ENCODE measurements at regions not wholly inside any gene's neighbourhood (a gene's known extent, or its start where the extent isn't known, plus 50 kb on each side); places are given as distances from the start of the nearest gene placed in this dataset.
"Not testable (repeated sequence)": the region's sequence is repeated elsewhere in the genome, so short reads cannot be mapped to it uniquely, and the experiment has no call there.

GRCh38 chr3:156038869-156039268 lies 81.5 kb upstream of the KCNAB1 start:
- Mint-ChIP-seq H3K9me3 (ENCODE audit: unreplicated experiment) (peaks cover 5% of the 10 kb centered on the region), H3K4me3 (ENCODE audit: unreplicated experiment) (no peak overlapping the region), H3K27ac (ENCODE audit: unreplicated experiment) (no peak overlapping the region), H3K27me3 (ENCODE audit: unreplicated experiment) (peaks cover 4% of the 10 kb centered on the region), H3K4me1 (ENCODE audit: low read depth, unreplicated experiment) (no peaks in the 10 kb centered on the region), H3K36me3 (ENCODE audit: unreplicated experiment) (no peaks in the 10 kb centered on the region)
- no peak for TF ChIP-seq CTCF (IDR thresholded peaks at IDR 0.05; ENCODE audit: partially characterized antibody, unreplicated experiment)
- DNase-seq = no peak

- no peak overlapping the region for H3K4me3 Mint-ChIP-seq (ENCODE audit: unreplicated experiment)
These were observed 80.3 kb upstream of the KCNAB1 start for GRCh38 chr3:156040041-156040440.

DNA sequence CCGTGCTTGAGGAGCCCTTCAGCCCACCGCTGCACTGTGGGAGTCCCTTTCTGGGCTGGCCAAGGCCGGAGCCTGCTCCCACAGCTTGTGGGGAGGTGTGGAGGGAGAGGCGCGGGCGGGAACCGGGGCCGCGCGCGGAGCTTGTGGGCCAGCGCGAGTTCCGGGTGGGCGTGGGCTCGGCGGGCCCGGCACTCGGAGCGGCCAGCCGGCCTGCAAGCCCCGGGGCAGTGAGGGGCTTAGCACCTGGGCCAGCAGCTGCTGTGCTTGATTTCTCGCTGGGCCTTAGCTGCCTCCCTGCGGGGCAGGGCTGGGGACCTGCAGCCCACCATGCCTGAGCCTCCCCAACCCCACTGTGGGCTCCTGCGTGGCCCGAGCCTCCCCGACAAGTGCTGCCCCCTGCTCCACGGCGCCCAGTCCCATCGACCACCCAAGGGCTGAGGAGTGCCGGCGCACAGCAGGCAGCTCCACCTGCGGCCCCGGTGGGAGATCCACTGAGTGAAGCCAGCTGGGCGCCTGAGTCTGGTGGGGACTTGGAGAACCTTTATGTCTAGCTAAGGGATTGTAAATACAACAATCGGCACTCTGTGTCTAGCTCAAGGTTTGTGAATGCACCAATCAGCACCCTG lies 79.0 kb upstream of the KCNAB1 start:
- not testable (repeated sequence) for H3K27me3 Mint-ChIP-seq (ENCODE audit: unreplicated experiment); H3K4me3 Mint-ChIP-seq (ENCODE audit: unreplicated experiment); H3K27ac Mint-ChIP-seq (ENCODE audit: unreplicated experiment); H3K36me3 Mint-ChIP-seq (ENCODE audit: unreplicated experiment); H3K4me1 Mint-ChIP-seq (ENCODE audit: low read depth, unreplicated experiment); DNase-seq; H3K9me3 Mint-ChIP-seq (ENCODE audit: unreplicated experiment)

More at GRCh38 chr3:156040041-156040440, 80.3 kb upstream of the KCNAB1 start:
- H3K36me3 Mint-ChIP-seq (ENCODE audit: unreplicated experiment) = no peaks in the 10 kb centered on the region
- no peaks in the 10 kb centered on the region for H3K4me1 Mint-ChIP-seq (ENCODE audit: low read depth, unreplicated experiment)
- TF ChIP-seq CTCF (IDR thresholded peaks at IDR 0.05; ENCODE audit: partially characterized antibody, unreplicated experiment) = no peak
- DNase-seq = no peak
- H3K27ac Mint-ChIP-seq (ENCODE audit: unreplicated experiment) = no peak overlapping the region
- H3K27me3 Mint-ChIP-seq (ENCODE audit: unreplicated experiment) = peaks cover 4% of the 10 kb centered on the region
- peaks cover 5% of the 10 kb centered on the region for H3K9me3 Mint-ChIP-seq (ENCODE audit: unreplicated experiment)

GRCh38 chr3:156041856-156042255 lies 78.5 kb upstream of the KCNAB1 start:
- not testable (repeated sequence) for DNase-seq; H3K27me3 Mint-ChIP-seq (ENCODE audit: unreplicated experiment); H3K4me1 Mint-ChIP-seq (ENCODE audit: low read depth, unreplicated experiment); H3K9me3 Mint-ChIP-seq (ENCODE audit: unreplicated experiment); H3K27ac Mint-ChIP-seq (ENCODE audit: unreplicated experiment); H3K4me3 Mint-ChIP-seq (ENCODE audit: unreplicated experiment); H3K36me3 Mint-ChIP-seq (ENCODE audit: unreplicated experiment)

- not testable (repeated sequence) for H3K27me3 Mint-ChIP-seq (ENCODE audit: unreplicated experiment); H3K4me1 Mint-ChIP-seq (ENCODE audit: low read depth, unreplicated experiment); H3K9me3 Mint-ChIP-seq (ENCODE audit: unreplicated experiment); H3K36me3 Mint-ChIP-seq (ENCODE audit: unreplicated experiment); H3K27ac Mint-ChIP-seq (ENCODE audit: unreplicated experiment); H3K4me3 Mint-ChIP-seq (ENCODE audit: unreplicated experiment)
- peak; percentile 74 for DNase-seq
- peak; percentile 82 for TF ChIP-seq CTCF (IDR thresholded peaks at IDR 0.05; ENCODE audit: partially characterized antibody, unreplicated experiment)
These were observed 76.3 kb upstream of the KCNAB1 start for GRCh38 chr3:156043832-156044633.

GRCh38 chr3:156044634-156044975 lies 75.8 kb upstream of the KCNAB1 start:
- H3K4me3 Mint-ChIP-seq (ENCODE audit: unreplicated experiment) = no peak overlapping the region
- no peaks in the 10 kb centered on the region for H3K36me3 Mint-ChIP-seq (ENCODE audit: unreplicated experiment)
- peaks cover 3% of the 10 kb centered on the region for H3K9me3 Mint-ChIP-seq (ENCODE audit: unreplicated experiment)
- H3K27ac Mint-ChIP-seq (ENCODE audit: unreplicated experiment) = no peak overlapping the region
- DNase-seq = no peak
- TF ChIP-seq CTCF (IDR thresholded peaks at IDR 0.05; ENCODE audit: partially characterized antibody, unreplicated experiment) = no peak
- H3K27me3 Mint-ChIP-seq (ENCODE audit: unreplicated experiment) = no peaks in the 10 kb centered on the region
- no peaks in the 10 kb centered on the region for H3K4me1 Mint-ChIP-seq (ENCODE audit: low read depth, unreplicated experiment)

DNA sequence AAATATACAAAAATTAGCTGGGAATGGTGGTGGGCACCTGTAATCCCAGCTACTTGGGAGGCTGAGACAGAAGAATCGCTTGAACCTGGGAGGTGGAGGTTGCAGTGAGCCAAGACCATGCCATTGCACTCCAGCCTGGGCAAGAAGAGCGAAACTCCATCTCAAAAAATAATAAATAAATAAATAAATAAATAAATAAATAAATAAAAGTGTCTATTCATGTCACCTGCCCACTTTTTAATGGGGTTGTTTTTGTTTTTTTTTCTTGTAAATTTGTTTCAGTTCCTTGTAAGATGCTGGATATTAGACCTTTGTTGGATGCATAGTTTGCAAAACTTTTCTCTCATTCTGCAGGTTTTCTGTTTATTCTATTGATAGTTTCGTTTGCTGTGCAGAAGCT lies 71.9 kb upstream of the KCNAB1 start:
- H3K9me3 Mint-ChIP-seq (ENCODE audit: unreplicated experiment); DNase-seq; H3K27me3 Mint-ChIP-seq (ENCODE audit: unreplicated experiment); H3K4me1 Mint-ChIP-seq (ENCODE audit: low read depth, unreplicated experiment); H3K27ac Mint-ChIP-seq (ENCODE audit: unreplicated experiment); H3K36me3 Mint-ChIP-seq (ENCODE audit: unreplicated experiment); H3K4me3 Mint-ChIP-seq (ENCODE audit: unreplicated experiment): not testable (repeated sequence)

All from glutamatergic neuron (in vitro differentiated cells).